IPS-15b (cell line): ENCODE measurements at regions not wholly inside any gene's neighbourhood (a gene's known extent, or its start where the extent isn't known, plus 50 kb on each side); places are given as distances from the start of the nearest gene placed in this dataset.

Experiments
- H3K27me3 ChIP-seq: one replicate; pipeline ENCODE4 v1.6.1; 2013; ENCODE audit warnings: low read length; ENCODE audit not compliant: control insufficient read depth, insufficient read depth
- H3K36me3 ChIP-seq: one replicate; pipeline ENCODE4 v1.6.1; 2013; ENCODE audit warnings: low read length; ENCODE audit not compliant: control insufficient read depth, insufficient read depth
- H3K4me1 ChIP-seq: one replicate; pipeline ENCODE4 v1.6.1; 2013; ENCODE audit warnings: mild to moderate bottlenecking, low read length; ENCODE audit not compliant: control insufficient read depth, insufficient read depth
- H3K4me3 ChIP-seq: one replicate; pipeline ENCODE4 v1.5.1; 2013; ENCODE audit warnings: low read depth, low read length
- H3K9ac ChIP-seq: one replicate; pipeline ENCODE4 v1.6.1; 2013; ENCODE audit warnings: low read depth, mild to moderate bottlenecking, low read length
- H3K9me3 ChIP-seq: one replicate; pipeline ENCODE4 v1.6.1; 2013; ENCODE audit warnings: mild to moderate bottlenecking, low read length; ENCODE audit not compliant: control insufficient read depth, insufficient read depth

DNA sequence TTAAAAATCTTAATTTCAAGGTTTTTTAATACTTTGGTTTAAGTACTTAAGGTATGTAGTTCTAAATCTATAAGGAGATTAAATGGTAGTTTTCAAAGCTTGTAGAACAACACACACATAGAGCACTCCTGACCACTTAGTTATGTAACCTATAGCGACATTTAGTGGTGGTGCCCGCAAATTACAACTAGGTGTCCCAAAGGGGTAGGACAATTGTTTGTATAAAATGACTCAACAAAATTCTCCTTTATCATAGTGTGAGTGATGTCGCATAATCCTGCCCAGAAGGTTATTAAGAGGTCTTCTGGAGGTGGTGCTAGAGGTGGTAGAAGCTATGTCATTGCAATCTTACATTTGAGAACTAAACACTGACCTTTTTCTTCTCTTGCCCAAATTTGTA, 373.0 kb upstream of the RASGEF1B start:
- Histone ChIP-seq H3K27me3 (no peaks in the 10 kb centered on the region), H3K4me1 (no peaks in the 10 kb centered on the region), H3K9ac (no peak overlapping the region), H3K36me3 (no peaks in the 10 kb centered on the region), H3K4me3 (no peak overlapping the region), H3K9me3 (no peaks in the 10 kb centered on the region)

DNA sequence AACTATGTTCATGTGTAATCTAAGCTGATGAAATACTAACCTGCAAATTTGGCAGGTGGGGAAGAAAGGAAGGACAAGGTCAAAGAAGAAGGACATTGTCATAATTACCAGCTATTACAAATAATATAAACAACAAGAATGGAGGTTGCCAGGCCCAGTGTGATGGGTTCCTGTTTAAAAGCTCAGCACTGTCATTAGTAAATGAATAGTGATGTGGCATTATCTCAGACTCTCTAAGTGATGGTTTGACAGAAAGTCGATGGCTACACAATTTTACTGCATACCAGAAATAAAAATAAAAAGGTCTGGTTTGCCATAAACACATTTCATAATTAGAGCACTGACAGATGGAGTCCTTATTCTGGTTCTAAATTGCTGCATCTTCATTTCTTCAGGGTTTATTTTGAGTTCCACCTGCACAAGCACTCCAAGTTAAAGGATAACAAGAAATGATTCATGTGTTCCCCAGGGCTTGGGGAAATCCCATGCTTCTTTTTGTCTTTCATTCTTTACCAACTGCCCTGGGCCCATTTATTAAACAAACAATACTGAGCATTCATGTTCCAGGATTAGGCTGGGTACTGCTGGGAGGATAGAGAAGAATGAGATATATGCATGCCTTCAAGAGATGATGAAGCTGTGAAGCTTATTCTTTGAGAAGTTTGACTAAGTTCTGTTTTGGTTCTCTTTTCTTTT, 367.8 kb upstream of the RASGEF1B start:
- H3K9ac ChIP-seq, result no peak overlapping the region

DNA sequence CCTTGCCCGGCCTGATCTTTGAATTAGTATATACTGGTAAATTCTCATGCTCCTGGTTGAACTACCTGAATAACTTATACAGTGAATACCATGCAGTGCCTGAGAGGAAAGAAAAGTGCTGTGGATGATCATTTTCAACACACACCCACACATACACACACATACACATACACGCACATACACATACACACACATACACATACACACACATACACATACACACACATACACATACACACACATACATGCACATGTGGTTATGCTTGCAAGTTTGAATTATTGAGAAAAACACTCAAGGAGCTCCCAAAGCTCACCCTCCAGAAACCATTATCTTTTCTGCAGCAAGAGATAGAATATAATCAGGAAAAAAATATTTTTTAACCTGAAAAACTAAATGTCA, 366.9 kb upstream of the RASGEF1B start:
- Histone ChIP-seq H3K4me1 (no peaks in the 10 kb centered on the region), H3K4me3 (no peak overlapping the region), H3K27me3 (no peaks in the 10 kb centered on the region), H3K9ac (no peak overlapping the region), H3K9me3 (no peaks in the 10 kb centered on the region), H3K36me3 (no peaks in the 10 kb centered on the region)

More for the DNA sequence above, 367.8 kb upstream of the RASGEF1B start:
- no peaks in the 10 kb centered on the region for H3K27me3 ChIP-seq
- H3K36me3 ChIP-seq, result no peaks in the 10 kb centered on the region
- H3K9me3 ChIP-seq, result no peaks in the 10 kb centered on the region
- H3K4me1 ChIP-seq, result no peaks in the 10 kb centered on the region
- no peak overlapping the region for H3K4me3 ChIP-seq

DNA sequence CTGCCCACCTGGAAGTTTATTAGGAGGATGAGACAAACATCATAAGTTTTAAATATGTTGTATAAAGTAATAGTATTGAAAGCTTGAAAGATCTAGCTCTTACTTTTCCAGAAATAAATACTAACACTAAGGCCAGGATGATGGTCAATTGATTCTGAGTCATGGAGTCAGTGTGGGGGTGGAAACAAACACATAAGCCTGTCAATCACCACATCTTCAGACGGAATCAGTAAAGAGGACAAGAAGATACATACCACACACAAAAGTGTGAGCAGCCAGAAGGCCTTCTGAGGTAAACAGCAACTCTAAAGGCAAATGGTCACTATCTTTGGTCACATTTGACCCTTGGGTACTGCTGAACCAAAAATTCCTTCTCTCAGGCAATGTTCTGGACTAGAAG, 365.0 kb upstream of the RASGEF1B start:
- H3K36me3 ChIP-seq, result no peaks in the 10 kb centered on the region
- H3K27me3 ChIP-seq, result no peaks in the 10 kb centered on the region
- H3K9ac ChIP-seq, result no peak overlapping the region
- H3K9me3 ChIP-seq, result no peaks in the 10 kb centered on the region
- H3K4me1 ChIP-seq, result no peaks in the 10 kb centered on the region
- no peak overlapping the region for H3K4me3 ChIP-seq

DNA sequence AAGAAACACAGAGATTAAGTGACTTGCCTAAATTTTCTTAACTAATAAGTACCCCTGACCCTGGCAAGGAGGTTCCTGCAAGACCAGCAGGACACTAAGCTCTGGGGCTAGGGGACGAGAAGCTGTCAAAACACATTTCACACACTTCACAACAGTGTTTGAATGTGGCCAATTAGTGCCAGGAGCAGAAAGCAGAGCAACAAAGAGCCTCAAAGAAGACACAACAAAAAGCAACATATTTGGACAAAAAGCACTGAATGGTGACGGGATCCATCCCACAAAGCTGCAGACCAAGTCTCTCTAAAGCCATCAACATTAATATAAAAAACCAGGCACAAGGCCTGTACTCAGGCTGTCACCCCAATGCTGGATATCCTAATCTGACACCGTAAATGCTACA, 361.9 kb upstream of the RASGEF1B start:
- no peaks in the 10 kb centered on the region for H3K9me3 ChIP-seq
- H3K4me3 ChIP-seq, result no peak overlapping the region
- no peaks in the 10 kb centered on the region for H3K36me3 ChIP-seq
- no peaks in the 10 kb centered on the region for H3K27me3 ChIP-seq
- no peak overlapping the region for H3K9ac ChIP-seq
- H3K4me1 ChIP-seq, result no peaks in the 10 kb centered on the region

DNA sequence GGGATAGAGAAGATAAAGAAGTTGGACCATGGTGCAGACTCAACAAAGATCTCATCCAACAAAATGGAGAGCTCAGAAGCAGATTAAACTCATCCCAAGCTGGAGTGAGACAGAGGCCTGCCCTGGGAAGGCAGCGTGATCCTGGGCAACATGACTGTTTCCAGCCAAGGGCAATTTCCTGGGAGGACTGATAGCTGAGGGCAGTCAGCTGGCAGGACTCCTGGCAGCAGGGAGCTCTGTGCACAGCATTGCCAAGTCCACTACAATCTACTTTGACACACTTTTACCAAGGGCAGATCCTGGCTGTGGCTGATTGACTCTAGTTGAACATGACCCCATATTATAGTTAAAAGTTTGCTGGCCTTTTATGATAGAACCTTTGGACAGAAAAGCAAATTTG, 357.3 kb upstream of the RASGEF1B start:
- Histone ChIP-seq H3K4me1 (no peaks in the 10 kb centered on the region), H3K36me3 (no peaks in the 10 kb centered on the region), H3K27me3 (no peaks in the 10 kb centered on the region)

DNA sequence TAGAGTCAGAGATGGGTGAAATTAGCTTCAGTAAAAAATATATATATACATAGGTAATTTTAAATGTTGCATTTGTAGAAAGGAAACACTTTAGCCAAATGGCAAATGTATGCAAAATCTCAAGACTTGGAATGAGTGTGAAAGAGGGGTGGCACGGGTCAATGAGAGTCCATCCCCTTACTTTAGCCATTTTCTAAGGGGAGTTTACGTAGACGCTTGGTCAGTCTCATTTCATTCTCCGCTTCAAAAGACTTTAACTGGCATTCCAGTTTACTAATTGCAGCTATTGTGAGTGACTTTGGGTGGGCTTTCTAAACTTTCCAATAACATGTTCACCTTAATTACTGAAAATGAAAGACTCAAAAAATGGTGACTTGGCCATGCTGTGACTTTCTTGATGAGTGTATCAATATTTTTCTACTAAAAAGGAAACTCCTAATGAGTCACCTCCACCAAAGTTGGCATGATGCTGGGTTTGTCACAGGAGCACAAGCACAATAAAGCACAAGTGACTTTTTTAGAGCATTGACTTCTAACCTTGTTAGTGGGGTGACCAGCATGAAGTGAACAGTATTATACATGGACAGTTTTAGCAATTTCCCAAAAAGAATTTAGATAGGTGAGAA, 356.0 kb upstream of the RASGEF1B start:
- no peaks in the 10 kb centered on the region for H3K27me3 ChIP-seq
- H3K9me3 ChIP-seq, result no peaks in the 10 kb centered on the region
- no peaks in the 10 kb centered on the region for H3K36me3 ChIP-seq
- no peak overlapping the region for H3K9ac ChIP-seq
- no peak overlapping the region for H3K4me3 ChIP-seq
- H3K4me1 ChIP-seq, result no peaks in the 10 kb centered on the region

More for the DNA sequence above, 357.3 kb upstream of the RASGEF1B start:
- H3K9me3 ChIP-seq, result no peaks in the 10 kb centered on the region
- H3K4me3 ChIP-seq, result no peak overlapping the region
- no peak overlapping the region for H3K9ac ChIP-seq

DNA sequence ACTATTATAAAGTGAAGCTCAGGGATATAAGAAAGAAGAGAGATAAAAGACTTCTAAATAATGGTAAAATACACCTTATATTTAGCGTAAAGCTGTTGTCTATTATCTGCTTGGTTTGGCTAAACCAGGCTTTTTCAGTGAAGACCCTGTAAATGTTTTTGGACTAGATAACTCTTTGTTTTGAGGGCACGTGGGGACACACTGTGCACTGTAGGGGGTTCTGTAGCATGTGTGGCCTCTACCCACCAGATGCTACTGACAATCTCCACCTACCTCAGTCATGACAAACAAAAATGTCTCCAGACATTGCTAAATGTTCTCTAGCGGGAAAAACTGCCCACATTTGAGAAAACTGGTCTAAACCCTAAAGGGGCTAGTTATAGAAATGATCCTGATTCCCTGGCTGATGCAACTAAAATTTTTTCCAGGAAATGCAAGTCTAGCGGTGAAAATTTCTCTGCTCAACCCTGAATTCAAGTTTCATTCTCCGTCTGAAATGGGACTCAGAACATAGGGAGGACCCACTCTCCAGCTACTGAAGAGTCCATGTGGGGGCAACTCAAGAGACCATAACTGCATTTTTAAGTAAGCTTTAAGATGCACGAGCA, 355.2 kb upstream of the RASGEF1B start:
- Histone ChIP-seq H3K27me3 (no peaks in the 10 kb centered on the region), H3K9ac (no peak overlapping the region), H3K4me1 (no peaks in the 10 kb centered on the region), H3K4me3 (no peak overlapping the region), H3K9me3 (no peaks in the 10 kb centered on the region), H3K36me3 (no peaks in the 10 kb centered on the region)

DNA sequence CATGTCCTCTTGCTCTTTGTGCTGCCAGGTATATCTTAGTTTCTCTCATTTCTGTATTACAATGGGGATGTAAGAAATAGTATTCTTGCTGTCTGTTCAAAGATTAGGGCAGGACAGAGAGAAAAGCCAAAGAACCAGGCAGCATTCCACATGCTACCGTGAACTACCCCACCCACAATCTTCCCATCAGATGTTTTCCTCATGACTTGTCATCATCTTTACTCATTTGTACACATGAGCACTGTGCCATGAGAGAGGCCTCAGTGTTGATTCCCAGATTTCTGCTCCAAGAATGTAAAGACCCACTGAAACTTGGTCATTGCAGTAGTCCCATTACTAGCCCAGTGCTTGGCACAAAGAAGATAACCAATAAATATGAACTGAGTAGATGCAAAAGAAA, 354.6 kb upstream of the RASGEF1B start:
- H3K9me3 ChIP-seq, result no peaks in the 10 kb centered on the region
- no peak overlapping the region for H3K9ac ChIP-seq
- no peaks in the 10 kb centered on the region for H3K27me3 ChIP-seq
- no peaks in the 10 kb centered on the region for H3K4me1 ChIP-seq
- H3K36me3 ChIP-seq, result no peaks in the 10 kb centered on the region
- H3K4me3 ChIP-seq, result no peak overlapping the region

DNA sequence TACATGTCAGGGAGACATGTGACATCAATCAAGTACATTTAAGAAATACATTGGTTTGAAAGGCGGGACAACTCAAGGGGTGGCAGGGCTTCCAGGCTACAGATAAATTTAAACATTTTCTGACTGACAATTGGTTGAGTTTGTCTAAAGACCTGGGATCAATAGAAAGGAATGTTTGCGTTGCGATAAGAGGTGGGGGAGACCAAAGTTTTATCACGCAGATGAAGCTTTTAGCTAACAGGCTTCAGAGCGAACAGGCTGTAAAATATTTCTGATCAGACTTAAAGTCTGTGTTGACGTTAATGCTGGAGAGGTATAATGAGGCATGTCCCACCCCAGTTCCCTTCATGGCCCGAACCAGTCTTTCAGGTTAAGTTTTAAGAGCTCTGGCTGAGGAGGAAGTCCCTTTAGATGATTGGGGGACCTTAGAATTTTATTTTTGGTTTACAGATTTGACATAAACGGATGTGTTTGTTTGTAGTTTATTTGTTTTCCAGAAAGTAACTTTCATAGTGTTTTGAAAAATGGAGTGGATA, 346.7 kb upstream of the RASGEF1B start:
- H3K9ac ChIP-seq, result no peak overlapping the region
- no peaks in the 10 kb centered on the region for H3K36me3 ChIP-seq
- no peaks in the 10 kb centered on the region for H3K27me3 ChIP-seq
- H3K4me1 ChIP-seq, result no peaks in the 10 kb centered on the region
- H3K4me3 ChIP-seq, result no peak overlapping the region
- H3K9me3 ChIP-seq, result no peaks in the 10 kb centered on the region

DNA sequence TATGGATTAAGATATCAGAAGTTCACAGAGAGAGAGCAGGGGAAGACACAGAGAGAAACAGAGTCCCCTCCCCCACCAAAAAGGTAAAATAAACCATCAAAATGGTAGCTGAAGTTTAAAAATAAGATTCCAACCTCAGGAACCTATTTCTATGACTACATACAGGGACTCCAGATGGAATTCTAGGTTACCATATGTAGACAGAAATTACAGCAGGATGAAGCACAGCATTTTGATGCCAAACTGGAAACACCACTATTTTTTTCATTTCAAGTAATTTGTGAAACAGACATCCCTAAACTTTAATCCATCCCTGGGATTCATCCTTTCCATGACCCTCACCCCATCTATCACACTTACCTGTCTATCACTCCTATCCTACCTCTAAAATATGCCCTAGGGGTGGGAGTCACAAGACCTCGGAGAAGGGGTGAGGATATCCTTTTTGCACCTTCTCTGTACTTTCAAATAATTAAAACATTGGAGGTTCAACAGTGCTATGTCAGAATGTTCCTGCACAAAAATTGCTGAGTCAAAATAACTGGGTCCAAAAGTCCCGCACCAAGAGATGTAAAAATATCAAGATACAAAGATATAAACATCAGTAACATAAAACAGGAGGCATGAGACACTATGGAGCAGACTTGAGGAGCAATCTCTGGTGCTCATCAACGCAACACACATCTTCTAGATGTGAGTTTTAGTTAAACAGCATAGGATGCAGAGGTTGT, 344.5 kb upstream of the RASGEF1B start:
- Histone ChIP-seq H3K27me3 (no peaks in the 10 kb centered on the region), H3K9me3 (no peaks in the 10 kb centered on the region), H3K4me1 (no peaks in the 10 kb centered on the region), H3K4me3 (no peak overlapping the region), H3K36me3 (no peaks in the 10 kb centered on the region), H3K9ac (no peak overlapping the region)
